Lower leg skin (tissue), 3 donors: ENCODE measurements at regions not wholly inside any gene's neighbourhood (a gene's known extent, or its start where the extent isn't known, plus 50 kb on each side); places are given as distances from the start of the nearest gene placed in this dataset.

ENCODE experiments used
- POLR2A ChIP-seq, 2 donors: fragments of 450-650 bp; IDR thresholded peaks; one replicate each; pipeline ENCODE4 v1.6.1; 2016 to 2017; ENCODE audit warnings: antibody characterized with exemption in 2 of 2, mild to moderate bottlenecking in 1 of 2, moderate library complexity in 1 of 2
- TF ChIP-seq, protein P1 (sequence below), 3 donors: fragments of 450-650 bp; IDR thresholded peaks; one replicate each; pipeline ENCODE4 v1.5.1; 2016; ENCODE audit warnings: antibody characterized with exemption in 3 of 3, mild to moderate bottlenecking in 3 of 3, moderate library complexity in 2 of 3

GRCh38 chr7:50197549-50197948 lies 104.5 kb upstream of the ZPBP start:
- no peak for TF ChIP-seq POLR2A (IDR thresholded peaks at IDR 0.05)
- TF ChIP-seq, protein P1, sequence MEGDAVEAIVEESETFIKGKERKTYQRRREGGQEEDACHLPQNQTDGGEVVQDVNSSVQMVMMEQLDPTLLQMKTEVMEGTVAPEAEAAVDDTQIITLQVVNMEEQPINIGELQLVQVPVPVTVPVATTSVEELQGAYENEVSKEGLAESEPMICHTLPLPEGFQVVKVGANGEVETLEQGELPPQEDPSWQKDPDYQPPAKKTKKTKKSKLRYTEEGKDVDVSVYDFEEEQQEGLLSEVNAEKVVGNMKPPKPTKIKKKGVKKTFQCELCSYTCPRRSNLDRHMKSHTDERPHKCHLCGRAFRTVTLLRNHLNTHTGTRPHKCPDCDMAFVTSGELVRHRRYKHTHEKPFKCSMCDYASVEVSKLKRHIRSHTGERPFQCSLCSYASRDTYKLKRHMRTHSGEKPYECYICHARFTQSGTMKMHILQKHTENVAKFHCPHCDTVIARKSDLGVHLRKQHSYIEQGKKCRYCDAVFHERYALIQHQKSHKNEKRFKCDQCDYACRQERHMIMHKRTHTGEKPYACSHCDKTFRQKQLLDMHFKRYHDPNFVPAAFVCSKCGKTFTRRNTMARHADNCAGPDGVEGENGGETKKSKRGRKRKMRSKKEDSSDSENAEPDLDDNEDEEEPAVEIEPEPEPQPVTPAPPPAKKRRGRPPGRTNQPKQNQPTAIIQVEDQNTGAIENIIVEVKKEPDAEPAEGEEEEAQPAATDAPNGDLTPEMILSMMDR (IDR thresholded peaks at IDR 0.05), result no peak
